ENCODE measurements at regions not wholly inside any gene's neighbourhood (a gene's known extent, or its start where the extent isn't known, plus 50 kb on each side); places are given as distances from the start of the nearest gene placed in this dataset.

DNA sequence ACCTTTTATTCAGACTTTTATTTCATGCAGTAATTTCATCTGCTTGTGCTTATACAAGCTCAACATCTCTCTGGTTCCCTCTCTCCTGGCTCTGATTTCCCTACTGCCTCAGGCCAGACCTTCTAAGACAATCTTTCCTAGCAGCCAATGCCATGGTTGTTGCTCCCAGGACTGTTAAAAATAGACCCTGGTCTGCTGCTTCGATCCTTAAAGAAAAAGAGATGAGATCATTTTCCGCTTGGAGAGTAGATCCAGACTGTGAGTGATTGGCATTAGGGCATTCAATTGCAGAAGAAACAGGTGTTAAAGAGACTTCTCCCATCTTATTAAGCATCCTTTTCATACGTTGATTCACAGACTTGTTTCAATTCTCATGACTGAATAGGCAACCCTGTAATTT is 68.4 kb upstream of the ITGB1 start:
- intact Hi-C loops (cut with micrococcal nuclease; ENCODE audit: unreplicated experiment): no loop called here
- Histone ChIP-seq H3K4me3 (ENCODE audit: low read depth, low read length, poor library complexity, severe bottlenecking) (no peak overlapping the region), H3K27me3 (replicated peaks; ENCODE audit: insufficient read depth, low read depth, low read length, poor library complexity) (no peaks in the 10 kb centered on the region), H3K9me3 (ENCODE audit: low read depth, low read length, poor library complexity, severe bottlenecking) (no peaks in the 10 kb centered on the region), H3K36me3 (ENCODE audit: insufficient read depth, low read length, poor library complexity, severe bottlenecking) (no peaks in the 10 kb centered on the region), H3K4me1 (ENCODE audit: insufficient read depth, low read length, poor library complexity, severe bottlenecking) (no peaks in the 10 kb centered on the region), H3K27ac (ENCODE audit: low read depth, low read length, poor library complexity, severe bottlenecking) (no peak overlapping the region)
- DNase-seq (ENCODE audit: low spot score): no peak
- POLR2A ChIA-PET (ENCODE audit: low non-redundant PET): no interaction called here
- TF ChIP-seq EZH2 (IDR thresholded peaks at IDR 0.05; ENCODE audit: borderline replicate concordance, low read depth, low read length, poor library complexity, severe bottlenecking): no peak
- CTCF ChIA-PET: no interaction called here
- BruUV-seq (replicated peaks): no TSS peak

- CTCF ChIA-PET: no interaction called here
- H3K27ac ChIP-seq (ENCODE audit: low read depth, low read length, poor library complexity, severe bottlenecking): no peak overlapping the region
- no peaks in the 10 kb centered on the region for H3K36me3 ChIP-seq (ENCODE audit: insufficient read depth, low read length, poor library complexity, severe bottlenecking)
- POLR2A ChIA-PET (ENCODE audit: low non-redundant PET): no interaction called here
- no peaks in the 10 kb centered on the region for H3K4me1 ChIP-seq (ENCODE audit: insufficient read depth, low read length, poor library complexity, severe bottlenecking)
- H3K4me3 ChIP-seq (ENCODE audit: low read depth, low read length, poor library complexity, severe bottlenecking): no peak overlapping the region
- no peaks in the 10 kb centered on the region for H3K9me3 ChIP-seq (ENCODE audit: low read depth, low read length, poor library complexity, severe bottlenecking)
- TF ChIP-seq EZH2 (IDR thresholded peaks at IDR 0.05; ENCODE audit: borderline replicate concordance, low read depth, low read length, poor library complexity, severe bottlenecking): no peak
- TF ChIP-seq, protein P1, sequence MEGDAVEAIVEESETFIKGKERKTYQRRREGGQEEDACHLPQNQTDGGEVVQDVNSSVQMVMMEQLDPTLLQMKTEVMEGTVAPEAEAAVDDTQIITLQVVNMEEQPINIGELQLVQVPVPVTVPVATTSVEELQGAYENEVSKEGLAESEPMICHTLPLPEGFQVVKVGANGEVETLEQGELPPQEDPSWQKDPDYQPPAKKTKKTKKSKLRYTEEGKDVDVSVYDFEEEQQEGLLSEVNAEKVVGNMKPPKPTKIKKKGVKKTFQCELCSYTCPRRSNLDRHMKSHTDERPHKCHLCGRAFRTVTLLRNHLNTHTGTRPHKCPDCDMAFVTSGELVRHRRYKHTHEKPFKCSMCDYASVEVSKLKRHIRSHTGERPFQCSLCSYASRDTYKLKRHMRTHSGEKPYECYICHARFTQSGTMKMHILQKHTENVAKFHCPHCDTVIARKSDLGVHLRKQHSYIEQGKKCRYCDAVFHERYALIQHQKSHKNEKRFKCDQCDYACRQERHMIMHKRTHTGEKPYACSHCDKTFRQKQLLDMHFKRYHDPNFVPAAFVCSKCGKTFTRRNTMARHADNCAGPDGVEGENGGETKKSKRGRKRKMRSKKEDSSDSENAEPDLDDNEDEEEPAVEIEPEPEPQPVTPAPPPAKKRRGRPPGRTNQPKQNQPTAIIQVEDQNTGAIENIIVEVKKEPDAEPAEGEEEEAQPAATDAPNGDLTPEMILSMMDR (conservative IDR thresholded peaks at IDR 0.05; ENCODE audit: low read depth, low read length): no peak
- BruUV-seq (replicated peaks): no TSS peak
- H3K27me3 ChIP-seq (replicated peaks; ENCODE audit: insufficient read depth, low read depth, low read length, poor library complexity): no peaks in the 10 kb centered on the region
- DNase-seq (ENCODE audit: low spot score): no peak
- intact Hi-C loops (cut with micrococcal nuclease; ENCODE audit: unreplicated experiment): no loop called here
Measured at GRCh38 chr10:33025910-33026309, 67.9 kb upstream of the ITGB1 start.

- no peak overlapping the region for H3K27ac ChIP-seq (ENCODE audit: low read depth, low read length, poor library complexity, severe bottlenecking)
- H3K9me3 ChIP-seq (ENCODE audit: low read depth, low read length, poor library complexity, severe bottlenecking): no peaks in the 10 kb centered on the region
- DNase-seq (ENCODE audit: low spot score): no peak
- H3K36me3 ChIP-seq (ENCODE audit: insufficient read depth, low read length, poor library complexity, severe bottlenecking): no peaks in the 10 kb centered on the region
- CTCF ChIA-PET: no interaction called here
- no peaks in the 10 kb centered on the region for H3K27me3 ChIP-seq (replicated peaks; ENCODE audit: insufficient read depth, low read depth, low read length, poor library complexity)
- POLR2A ChIA-PET (ENCODE audit: low non-redundant PET): no interaction called here
- no peaks in the 10 kb centered on the region for H3K4me1 ChIP-seq (ENCODE audit: insufficient read depth, low read length, poor library complexity, severe bottlenecking)
- intact Hi-C loops (cut with micrococcal nuclease; ENCODE audit: unreplicated experiment): no loop called here
- no peak for TF ChIP-seq EZH2 (IDR thresholded peaks at IDR 0.05; ENCODE audit: borderline replicate concordance, low read depth, low read length, poor library complexity, severe bottlenecking)
- TF ChIP-seq, protein P1 (conservative IDR thresholded peaks at IDR 0.05; ENCODE audit: low read depth, low read length): no peak
- H3K4me3 ChIP-seq (ENCODE audit: low read depth, low read length, poor library complexity, severe bottlenecking): no peak overlapping the region
- no TSS peak for BruUV-seq (replicated peaks)
Measured at GRCh38 chr10:33025039-33025438, 67.0 kb upstream of the ITGB1 start.

- H3K4me3 ChIP-seq (ENCODE audit: low read depth, low read length, poor library complexity, severe bottlenecking): no peak overlapping the region
- no peaks in the 10 kb centered on the region for H3K9me3 ChIP-seq (ENCODE audit: low read depth, low read length, poor library complexity, severe bottlenecking)
- intact Hi-C loops (cut with micrococcal nuclease; ENCODE audit: unreplicated experiment): no loop called here
- H3K27me3 ChIP-seq (replicated peaks; ENCODE audit: insufficient read depth, low read depth, low read length, poor library complexity): no peaks in the 10 kb centered on the region
- H3K27ac ChIP-seq (ENCODE audit: low read depth, low read length, poor library complexity, severe bottlenecking): no peak overlapping the region
- ChIA-PET CTCF (interaction anchor here (1.7 kb wide), 1 partner anchor 14 kb away, joined by 4 read pairs; no protein-coding TSS in a partner anchor), POLR2A (ENCODE audit: low non-redundant PET) (no interaction called here)
- H3K36me3 ChIP-seq (ENCODE audit: insufficient read depth, low read length, poor library complexity, severe bottlenecking): no peaks in the 10 kb centered on the region
- no peak for TF ChIP-seq EZH2 (IDR thresholded peaks at IDR 0.05; ENCODE audit: borderline replicate concordance, low read depth, low read length, poor library complexity, severe bottlenecking)
- TF ChIP-seq, protein P1 (conservative IDR thresholded peaks at IDR 0.05; ENCODE audit: low read depth, low read length): no peak
- DNase-seq (ENCODE audit: low spot score): no peak
- BruUV-seq (replicated peaks): no TSS peak
- no peaks in the 10 kb centered on the region for H3K4me1 ChIP-seq (ENCODE audit: insufficient read depth, low read length, poor library complexity, severe bottlenecking)
Measured at GRCh38 chr10:33022691-33023090, 64.7 kb upstream of the ITGB1 start.
